Activated CD4-positive, CD25-positive, alpha-beta regulatory T cell treated with anti-CD3 and anti-CD28 coated beads, Interleukin-2, amount 50 U/mL, for 24 hours (primary cell): ENCODE measurements at regions not wholly inside any gene's neighbourhood (a gene's known extent, or its start where the extent isn't known, plus 50 kb on each side); places are given as distances from the start of the nearest gene placed in this dataset.

Source experiments
- ATAC-seq, 2 donors: fragments of 150-1000 bp; cut with Tn5 transposase; one replicate each; pipeline ENCODE4 v1.10.0; 2021; ENCODE audit warnings: mild to moderate bottlenecking in 1 of 2, moderate library complexity in 1 of 2

DNA sequence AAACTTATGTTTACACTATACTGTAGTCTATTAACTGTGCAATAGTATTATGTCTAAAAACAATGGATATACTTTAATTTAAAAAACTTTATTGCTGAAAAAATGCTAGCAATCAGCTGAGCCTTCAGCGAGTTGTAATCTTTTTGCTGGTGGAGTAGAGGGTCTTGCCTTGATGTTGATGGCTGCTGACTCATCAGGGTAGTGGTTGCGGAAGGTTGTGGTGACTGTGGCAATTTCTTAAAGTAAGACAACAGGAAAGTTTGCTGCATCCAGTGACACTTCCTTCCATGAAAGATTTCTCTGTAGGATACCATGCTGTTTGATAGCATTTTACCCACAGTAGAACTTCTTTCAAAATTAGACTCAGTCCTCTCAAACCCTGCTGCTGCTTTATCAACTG, 234.7 kb upstream of the CSF3R start:
- ATAC-seq: no peak

DNA sequence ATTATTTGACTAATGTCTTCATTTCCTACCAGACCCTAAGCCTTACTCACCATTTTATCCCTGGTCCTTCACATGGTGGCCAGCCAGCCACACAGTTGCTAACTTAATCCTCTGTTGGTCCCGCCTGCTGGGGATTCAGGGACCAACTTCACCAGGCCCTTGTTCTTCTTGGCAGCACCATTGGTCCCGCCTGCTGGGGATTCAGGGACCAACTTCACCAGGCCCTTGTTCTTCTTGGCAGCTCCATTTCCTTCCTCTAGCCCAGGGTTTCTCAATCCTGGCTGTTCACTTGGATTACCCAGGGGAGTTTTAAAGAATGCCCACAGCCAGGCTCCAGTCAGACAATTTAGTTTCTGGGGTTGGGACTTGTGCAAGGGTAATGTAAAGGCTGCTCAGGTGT, 233.1 kb upstream of the CSF3R start:
- no peak for ATAC-seq

DNA sequence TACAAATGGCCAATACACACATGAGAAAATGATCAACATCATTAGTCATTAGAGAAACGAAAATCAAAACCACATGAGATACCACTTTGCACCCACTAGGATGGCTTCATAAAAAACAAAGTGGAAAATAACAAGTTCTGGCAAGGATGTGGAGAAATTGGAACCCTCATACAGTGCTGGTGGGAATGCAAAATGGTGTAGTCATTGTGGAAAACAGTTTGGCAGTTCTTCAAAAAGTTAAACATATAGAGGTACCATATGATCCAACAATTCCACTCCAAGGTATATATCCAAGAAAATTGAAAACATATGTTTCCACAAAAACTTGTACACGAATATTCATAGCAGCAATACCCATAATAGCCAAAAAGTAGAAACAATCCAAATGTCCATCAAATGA, 231.6 kb upstream of the CSF3R start:
- ATAC-seq: no peak

DNA sequence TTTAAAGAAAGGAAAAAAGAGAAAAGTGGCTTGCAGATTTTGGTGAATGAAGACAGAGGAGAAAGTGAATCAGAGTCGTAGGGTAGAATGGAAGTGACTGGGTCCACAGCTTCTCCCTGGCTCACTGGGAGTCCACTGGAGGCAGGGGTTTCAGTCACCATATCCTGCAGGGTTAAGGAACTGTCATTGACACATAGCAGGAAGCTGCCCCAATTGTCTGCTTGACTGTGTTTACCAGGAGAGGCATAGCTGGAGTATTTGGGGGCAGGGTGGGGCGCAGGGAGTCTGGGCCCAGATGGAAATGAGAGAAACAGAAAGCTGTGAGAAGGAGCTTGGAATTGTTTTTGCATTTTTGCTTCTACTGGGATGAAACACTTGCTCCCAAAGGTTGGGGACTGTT, 228.8 kb upstream of the CSF3R start:
- ATAC-seq: no peak

DNA sequence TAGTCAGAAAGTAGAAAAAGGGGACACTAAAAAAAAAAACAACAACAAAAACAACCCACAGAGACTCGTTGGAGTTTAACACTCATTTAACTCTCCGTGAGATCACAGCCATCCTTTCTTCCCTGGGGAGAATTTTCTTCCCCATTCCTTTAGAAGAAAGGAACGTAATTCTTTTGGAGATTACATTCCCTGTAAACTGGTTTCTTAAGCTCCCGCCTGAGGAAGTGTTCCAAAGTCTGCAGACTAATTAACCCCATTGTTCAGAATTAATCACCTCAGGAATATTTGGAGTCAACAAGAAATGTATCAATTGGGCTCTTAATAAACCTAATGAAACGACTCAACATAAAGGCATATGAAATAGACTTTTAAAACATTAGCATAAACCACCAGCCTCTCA, 228.2 kb upstream of the CSF3R start:
- no peak for ATAC-seq

DNA sequence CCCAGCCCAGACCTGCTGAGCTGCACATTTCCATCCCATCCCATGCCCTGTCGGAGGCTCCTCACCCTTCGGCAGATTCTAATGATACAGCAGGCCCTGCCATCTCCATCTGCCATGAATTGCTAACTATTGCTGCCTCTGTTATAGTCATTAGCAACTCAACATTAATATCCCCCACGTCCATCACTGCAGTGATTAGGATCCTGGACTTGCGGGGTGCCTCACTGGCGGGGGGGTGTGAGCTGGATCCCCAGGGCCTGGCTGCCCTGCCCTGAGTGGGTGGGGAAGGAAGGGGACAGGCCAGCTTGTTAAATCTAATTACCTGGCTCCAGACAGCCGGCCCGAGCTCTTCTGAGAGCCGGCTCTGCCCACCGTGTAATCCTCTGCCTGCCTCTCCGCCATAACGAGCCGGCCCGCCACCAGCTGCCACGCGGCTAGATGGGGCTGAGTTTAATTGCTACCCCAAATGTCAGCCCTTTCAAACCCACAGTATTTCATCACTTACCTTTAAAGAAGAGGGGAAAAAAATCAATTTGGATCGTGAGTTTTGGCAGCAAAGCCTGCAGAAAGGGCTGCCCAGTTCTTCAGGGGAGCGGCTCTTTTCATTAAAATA, 227.3 kb upstream of the CSF3R start:
- ATAC-seq: no peak

DNA sequence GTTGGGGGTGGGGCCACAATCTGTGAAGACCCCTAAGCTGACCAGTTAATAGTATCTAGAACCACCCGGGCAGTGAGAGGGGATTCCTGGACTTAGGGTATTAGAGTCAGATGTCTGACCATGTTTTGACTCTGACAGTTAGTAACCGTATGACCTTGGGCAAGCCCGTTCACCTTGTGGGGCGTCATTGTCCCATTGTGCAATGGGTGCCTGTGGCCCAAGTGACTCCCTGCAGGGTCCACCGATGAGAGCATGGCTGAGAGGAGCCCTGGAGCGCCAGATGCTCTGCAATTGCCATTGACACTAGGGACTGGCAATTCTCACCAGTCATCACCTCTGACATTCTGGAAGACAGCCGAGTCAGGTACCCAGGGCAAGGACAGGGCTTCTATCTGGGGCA, 225.9 kb upstream of the CSF3R start:
- ATAC-seq: no peak

DNA sequence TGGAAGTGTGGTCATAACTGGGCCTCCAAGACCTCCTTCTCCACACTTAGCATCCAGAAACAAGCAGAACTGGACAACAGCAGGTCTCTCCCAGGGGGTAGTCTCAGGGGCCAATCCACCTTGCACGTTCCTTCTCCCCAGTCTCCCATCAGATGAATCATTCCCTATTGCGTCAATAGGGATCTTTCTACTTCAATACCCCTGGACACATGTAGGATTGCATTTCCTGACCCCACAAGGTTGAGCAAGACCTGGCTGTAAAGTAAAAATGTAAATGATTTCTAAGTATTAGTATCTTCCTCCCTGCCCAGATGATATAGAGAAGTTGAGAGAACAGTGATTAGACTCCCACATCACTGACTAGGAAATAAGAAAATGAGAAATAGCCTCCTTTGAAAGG, 224.5 kb upstream of the CSF3R start:
- ATAC-seq: no peak

DNA sequence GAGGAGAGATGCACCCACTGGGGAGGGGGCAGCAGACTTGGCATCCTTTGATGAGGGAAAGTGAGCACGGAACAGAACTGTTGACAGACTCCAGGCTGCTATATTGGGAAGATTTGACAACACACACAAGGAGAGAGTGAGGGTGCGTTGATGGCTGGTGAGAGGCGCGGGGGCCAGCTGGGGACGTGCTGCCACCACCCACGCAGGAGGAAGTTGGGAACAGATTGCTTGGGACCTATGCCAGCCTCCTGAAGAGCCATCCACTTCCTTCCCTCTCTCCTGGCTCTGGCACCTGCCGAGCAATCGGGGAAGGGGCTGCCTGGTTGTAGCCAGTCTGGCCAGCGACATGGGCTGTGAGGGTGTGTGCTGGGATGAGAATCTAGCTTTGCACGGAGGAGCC, 223.7 kb upstream of the CSF3R start:
- ATAC-seq: no peak

DNA sequence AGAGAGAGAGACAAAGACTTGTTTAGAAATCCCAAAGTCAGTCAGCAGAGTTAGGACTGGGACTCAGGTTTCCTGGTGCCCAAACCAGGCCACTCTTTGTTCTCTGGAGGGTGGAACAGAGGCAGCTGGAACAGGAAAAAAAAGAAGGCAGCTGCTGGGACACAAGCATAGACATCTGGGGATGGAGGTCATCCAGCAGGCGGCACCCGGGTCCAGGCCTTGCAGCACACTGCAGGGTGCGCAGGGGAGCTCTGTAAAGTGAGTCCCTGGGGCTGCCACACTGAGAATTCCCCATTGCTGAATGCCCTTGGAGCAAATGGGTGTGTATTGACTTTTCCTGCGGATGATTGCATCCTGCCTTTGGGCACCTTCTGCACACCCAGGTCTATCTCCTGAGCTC, 222.9 kb upstream of the CSF3R start:
- ATAC-seq: no peak

DNA sequence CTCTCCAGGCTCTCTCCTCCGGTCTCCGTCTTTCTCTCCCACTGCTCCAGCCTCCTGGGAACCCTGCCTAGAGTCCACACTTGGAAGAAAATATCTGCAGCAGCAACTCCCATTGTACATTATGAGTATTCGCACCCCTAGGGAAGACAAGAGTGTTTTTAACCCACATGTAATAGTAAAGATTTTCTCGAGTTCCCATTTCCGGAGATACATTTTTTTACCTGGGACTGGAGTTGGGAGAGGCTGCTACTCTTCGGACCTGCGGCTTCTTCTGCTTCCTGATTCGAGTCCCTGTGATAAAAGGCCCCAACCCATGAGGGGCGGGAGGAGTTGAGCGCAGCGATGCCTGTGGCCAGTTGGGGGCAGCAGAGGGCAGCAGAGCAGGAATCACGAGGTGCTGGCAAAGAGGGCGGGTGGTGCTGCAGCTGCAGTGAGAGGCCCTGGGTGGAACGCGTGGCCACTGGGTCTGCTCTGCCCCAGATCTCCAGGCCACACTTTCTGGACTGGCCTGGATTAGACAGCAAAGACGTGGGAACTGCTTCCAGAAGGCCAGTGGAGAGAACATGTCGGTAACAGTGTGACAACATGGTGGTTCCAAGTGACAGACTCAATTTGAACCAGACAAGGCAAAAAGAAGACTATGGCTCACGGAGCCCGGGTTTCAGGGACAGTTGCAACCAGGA, 221.0 kb upstream of the CSF3R start:
- ATAC-seq: no peak

DNA sequence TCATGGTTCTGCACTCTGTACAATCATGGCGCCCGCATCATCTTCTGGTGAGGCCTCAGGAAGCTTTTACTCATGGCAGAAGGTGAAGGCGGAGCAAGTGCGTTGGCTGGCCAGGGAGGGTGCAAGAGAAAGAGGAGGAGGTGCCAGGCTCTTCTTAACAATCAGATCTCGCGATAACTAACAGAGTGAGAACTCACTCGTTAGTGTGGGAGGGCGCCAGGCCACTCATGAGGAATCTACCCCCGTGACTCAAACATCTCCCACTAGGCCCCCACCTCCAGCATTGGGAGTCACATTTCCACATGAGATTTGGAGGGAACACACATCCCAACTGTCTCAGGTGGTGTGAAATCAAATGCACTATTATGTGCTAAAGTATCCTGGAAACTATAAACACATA, 220.2 kb upstream of the CSF3R start:
- no peak for ATAC-seq

DNA sequence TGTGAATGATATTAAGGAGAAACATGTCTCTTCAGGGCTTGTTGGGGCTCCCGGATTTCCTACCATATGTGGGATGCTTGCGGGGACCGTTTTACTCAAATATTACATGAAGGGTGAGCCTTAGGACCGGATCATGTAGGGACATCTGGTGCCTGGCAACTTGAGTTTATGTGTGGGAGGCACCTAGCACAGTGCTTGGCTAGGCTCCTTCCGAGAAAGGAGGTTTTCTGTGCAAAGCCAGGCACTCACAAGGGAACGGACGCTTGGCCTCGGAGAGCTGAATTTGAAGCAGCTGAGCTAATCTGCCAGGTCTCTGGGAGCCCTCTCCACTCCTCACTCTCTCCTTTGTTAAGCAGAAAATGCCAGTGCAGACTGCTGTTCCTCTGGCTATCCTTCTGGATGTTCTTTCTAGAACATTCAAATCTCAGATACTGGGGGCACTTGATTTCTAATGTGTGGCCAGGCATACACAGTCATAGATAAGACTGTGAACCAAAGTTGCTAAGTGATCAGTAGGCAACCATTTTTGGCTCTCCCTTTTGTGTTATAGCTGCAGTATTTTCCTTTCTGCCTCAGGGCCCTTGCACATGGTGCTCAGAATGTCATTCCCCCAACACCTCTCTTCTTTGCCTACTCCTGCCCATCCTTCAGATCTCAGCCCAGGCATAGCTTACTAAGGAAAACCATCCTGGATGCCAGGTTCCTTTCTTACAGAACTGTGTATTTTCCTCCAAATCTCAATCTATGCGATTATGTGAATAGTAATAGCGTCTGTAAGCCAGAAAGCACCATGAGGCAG, 216.6 kb upstream of the CSF3R start:
- no peak for ATAC-seq

DNA sequence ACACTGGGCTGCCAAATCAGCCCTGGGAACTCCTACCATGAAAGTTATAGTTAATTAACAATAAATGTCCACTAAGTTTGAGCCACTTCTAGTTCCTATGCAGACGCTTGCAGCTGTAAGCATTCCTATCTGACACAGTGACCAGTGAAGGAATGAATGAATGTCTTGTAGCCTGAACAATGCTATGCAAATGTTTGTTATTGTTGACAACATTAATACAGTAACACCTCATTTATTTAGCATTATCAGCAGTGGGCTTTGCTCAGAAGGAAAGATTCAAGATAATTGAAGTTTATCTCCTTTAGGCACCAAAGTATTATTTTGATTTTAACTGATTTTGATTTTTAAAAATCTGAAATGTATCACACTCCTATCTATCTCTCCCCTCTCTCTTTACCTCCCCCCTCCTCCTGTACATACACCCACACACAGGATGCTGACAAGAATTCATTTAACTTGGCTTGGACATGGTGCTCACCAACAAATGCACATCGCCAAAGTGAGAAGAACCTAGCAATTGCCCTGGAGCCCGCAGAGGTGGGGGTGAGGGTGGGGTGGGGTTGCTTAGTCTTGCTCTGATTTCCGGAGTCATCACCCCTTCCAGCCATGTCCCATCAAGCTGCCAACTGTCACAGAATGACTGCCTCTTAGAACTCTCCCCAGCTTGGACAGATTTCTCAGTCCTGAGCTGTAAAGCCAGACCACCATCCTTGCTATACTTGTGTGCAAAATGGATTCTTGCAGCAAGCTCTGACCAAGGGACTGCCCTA, 215.3 kb upstream of the CSF3R start:
- ATAC-seq: no peak

DNA sequence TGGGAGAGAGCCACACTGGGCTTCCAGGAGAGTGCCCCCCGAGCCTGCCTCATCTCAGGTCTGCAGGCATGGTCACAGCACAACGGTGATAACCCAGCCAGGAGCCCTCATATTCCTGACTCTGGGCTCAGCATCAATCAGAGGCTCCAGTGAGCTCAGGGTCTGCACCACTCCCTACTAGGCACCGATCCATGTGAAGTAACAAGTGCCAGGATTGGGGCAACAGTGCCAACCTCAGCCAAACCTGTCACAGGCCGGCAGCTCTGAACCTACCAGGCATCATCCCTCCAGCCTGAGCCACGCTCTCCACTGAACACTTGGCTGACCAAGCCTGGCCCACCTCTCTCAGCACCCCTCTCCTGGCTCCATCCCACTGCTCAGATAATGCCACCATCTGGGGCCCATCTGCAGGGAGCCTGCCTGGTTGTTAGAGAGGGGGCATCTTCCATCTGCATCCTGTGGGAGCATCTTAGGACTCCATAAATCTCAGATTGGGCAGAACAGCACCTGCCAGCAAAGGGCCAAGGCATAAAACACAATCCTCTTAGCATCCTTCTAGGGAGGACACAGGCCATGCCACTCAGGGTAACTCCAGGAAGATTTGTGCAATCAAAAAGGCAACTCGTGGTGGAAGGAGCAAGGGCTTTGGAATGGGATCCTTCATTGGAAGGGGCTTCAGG, 213.7 kb upstream of the CSF3R start:
- ATAC-seq: no peak

DNA sequence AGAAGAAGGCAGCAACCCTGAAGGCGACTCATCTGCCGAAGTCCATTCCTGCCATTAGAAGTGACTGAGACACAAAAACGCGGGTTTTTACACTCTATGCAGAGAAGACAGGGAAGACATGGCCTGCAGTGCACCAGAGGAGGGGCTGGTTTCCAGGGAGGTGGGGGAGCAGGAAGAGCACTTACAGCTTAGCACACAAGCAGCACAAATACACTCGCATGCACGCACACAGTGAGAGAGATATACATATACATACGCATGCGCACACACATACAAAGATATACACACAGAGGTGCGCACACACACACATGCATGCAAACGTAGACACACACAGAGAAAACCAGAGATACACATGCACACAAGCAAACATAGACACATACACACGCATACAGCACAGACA, 210.9 kb upstream of the CSF3R start:
- ATAC-seq: no peak

DNA sequence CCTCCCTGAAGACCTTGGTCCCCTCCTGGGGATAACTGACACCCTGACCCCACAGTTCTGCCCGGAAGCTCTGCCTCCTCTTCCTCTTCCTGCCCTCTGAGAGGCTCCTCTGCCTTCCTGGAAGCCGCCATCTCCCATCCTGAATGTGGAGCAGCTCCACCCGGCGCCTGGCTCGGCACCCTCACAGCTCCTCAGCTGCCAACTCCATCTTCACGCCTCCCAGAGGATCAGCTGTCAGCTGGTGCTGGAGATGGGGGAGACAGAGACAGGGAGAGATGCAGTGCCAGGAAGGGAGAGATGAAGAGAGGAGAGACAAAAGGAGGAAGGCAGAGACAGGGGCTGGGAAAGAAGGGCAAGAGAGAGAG, 210.4 kb upstream of the CSF3R start:
- no peak for ATAC-seq

DNA sequence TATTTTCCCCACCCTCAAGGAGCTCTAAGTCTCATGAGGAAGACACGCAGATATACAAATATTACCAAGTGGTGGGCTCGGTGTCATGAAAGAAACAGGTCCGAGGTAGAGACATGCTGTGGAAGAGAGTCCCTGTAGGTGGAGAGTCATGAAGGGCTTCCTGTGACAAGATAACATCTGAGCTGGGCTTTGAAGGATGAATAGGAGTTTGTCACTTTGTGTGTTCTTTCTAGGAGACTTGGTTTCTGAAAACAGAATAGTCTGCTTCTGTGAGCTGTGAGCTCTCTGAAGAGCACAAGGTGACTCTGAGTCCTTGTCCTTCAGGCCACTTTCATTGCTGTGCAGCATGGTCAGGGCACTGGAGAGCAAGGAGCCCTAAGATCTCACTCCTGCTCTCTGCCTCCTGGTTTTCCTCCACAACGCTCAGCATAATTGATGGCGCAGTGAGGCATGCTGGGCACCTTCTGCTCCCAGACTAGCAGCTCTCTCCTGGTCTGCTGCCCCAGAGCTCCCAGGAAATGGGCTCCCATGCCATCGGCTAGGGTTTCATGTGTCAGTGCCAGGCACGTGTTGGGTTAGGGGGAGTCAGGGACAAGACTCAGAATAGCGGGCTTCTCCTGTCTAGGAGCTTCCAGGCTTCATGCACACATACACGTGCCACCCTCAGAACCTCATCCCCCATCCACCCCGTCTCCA, 209.9 kb upstream of the CSF3R start:
- no peak for ATAC-seq

DNA sequence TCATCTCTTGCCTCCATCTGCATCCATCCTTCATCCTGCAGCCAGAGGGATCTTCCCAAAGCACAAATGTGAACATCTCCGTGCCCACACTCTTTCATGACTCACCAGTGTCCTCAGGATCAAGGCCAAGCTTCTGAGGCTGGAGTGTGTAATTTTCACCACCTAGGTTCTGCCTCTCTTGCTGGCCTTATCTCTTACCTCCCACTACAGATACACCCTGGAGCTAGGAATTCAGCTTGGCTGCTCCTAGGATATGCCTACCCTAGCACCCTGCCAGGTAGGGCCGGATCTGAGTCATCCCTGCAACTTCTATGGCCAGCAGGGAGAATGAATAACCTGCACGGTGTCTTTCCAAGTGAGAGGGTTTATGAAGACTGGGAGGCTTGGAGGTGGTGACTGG, 208.7 kb upstream of the CSF3R start:
- ATAC-seq: no peak

DNA sequence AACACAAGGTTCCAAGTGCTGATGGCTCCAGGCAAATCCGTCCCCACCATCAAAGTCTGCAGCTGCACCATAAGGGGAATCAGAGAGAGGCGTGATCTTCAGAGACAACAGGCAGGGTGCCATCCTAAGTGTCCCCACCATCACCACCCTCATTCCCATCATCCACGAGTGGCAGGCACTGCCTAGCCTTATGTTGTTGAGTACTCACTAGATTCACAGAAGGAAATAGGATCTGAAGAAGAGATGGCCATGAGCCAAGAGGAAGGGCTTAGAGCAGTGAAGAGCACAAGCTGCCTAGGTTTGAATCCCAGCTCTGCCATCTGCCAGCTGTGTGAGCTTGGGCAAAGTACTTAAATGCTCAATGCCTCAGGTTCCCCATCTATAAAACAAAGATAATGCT, 207.3 kb upstream of the CSF3R start:
- no peak for ATAC-seq

DNA sequence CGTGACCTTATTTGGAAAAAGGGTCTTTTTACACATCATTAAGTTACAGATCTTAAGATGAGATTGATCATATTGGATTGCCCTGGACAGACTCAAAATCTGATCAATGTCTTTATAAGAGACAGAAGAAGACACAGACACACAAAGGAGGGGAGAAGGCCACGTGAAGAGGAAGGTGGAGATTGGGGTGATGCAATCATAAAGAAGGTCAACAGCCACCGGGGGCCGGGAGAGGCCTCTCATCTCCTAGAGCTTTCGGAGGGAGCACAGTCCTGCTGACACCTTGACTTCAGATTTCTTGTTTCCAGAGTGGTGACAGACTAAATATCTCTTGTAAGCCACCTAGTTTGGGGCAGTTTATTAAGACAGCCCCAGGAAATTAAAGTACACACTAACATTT, 204.6 kb upstream of the CSF3R start:
- no peak for ATAC-seq

DNA sequence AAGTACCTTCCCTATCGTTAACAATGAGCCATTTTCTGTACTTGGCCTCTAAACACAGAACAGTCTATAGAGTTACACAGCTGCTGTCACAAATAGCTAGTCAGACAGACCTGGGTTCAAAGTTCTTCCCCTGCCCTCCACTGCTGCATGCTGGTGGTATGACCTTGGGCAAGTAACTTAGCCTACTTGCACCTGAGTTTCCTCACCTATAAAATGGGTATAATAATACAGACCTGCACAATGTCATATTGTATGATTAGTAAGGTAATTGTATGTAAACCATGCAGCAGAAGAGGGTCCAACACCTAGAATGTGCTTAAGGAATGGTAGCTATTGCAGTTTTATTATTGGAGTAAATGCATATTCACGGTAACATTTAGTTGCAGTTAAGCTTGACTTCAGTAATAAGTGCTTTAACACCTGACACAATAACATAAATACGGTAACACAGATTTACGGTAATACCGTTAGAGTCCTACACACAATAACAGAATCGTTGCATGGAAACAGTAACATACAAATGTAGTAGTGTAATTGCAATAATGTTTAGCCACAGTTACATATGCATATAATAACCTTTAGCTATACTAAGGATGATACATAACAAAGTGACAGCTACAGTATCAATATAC, 193.3 kb upstream of the CSF3R start:
- no peak for ATAC-seq
